HG03439 (cell line): ENCODE measurements at regions not wholly inside any gene's neighbourhood (a gene's known extent, or its start where the extent isn't known, plus 50 kb on each side); places are given as distances from the start of the nearest gene placed in this dataset.
"Not testable (repeated sequence)": the region's sequence is repeated elsewhere in the genome, so short reads cannot be mapped to it uniquely, and the experiment has no call there.

Experiments
- ATAC-seq: cut with Tn5 transposase; IDR thresholded peaks from one replicate; pipeline ENCODE4 v1.9.1; 2021; ENCODE audit warnings: mild to moderate bottlenecking, moderate library complexity; ENCODE audit not compliant: unreplicated experiment

GRCh38 chr2:15681089-15681885 lies 89.6 kb downstream of the DDX1 start:
- no peak for ATAC-seq

GRCh38 chr2:15682354-15682753 lies 90.7 kb downstream of the DDX1 start:
- ATAC-seq, result no peak

GRCh38 chr2:15684161-15685039 lies 92.7 kb downstream of the DDX1 start:
- no peak for ATAC-seq

- ATAC-seq, result no peak
Measured at GRCh38 chr2:15685143-15685542, 93.5 kb downstream of the DDX1 start.

- ATAC-seq, result no peak
Measured at GRCh38 chr2:15686643-15687042, 95.0 kb downstream of the DDX1 start.

- ATAC-seq, result no peak
Measured at GRCh38 chr2:15687243-15687642, 95.6 kb downstream of the DDX1 start.

- no peak for ATAC-seq
Measured at GRCh38 chr2:15687720-15688119, 96.1 kb downstream of the DDX1 start.

- ATAC-seq, result no peak
Measured at GRCh38 chr2:15688924-15689568, 97.4 kb downstream of the DDX1 start.

- no peak for ATAC-seq
Measured at GRCh38 chr2:15689654-15690053, 98.0 kb downstream of the DDX1 start.

GRCh38 chr2:15691586-15692310 lies 100.1 kb downstream of the DDX1 start:
- no peak for ATAC-seq

GRCh38 chr2:15692551-15693377 lies 101.1 kb downstream of the DDX1 start:
- no peak for ATAC-seq

- no peak for ATAC-seq
Measured at GRCh38 chr2:15693382-15693781, 101.7 kb downstream of the DDX1 start.

- ATAC-seq, result no peak
Measured at GRCh38 chr2:15693926-15694588, 102.4 kb downstream of the DDX1 start.

- no peak for ATAC-seq
Measured at GRCh38 chr2:15694589-15694986, 102.9 kb downstream of the DDX1 start.

GRCh38 chr2:15695582-15696330 lies 104.1 kb downstream of the DDX1 start:
- no peak for ATAC-seq

- ATAC-seq, result not testable (repeated sequence)
Measured at GRCh38 chr2:15696606-15697170, 105.0 kb downstream of the DDX1 start.

- ATAC-seq, result no peak
Measured at GRCh38 chr2:15700131-15700530, 108.5 kb downstream of the DDX1 start.

GRCh38 chr2:15700599-15701340 lies 109.1 kb downstream of the DDX1 start:
- ATAC-seq, result no peak
